Trophoblast cell (in vitro differentiated cells and primary cell): ENCODE measurements at regions not wholly inside any gene's neighbourhood (a gene's known extent, or its start where the extent isn't known, plus 50 kb on each side); places are given as distances from the start of the nearest gene placed in this dataset.
A peak's percentile ranks its signal among the peaks of the same experiment; 100 is the strongest.

Experiments used
- DNase-seq, 2 donors: peaks; one replicate each; pipeline ENCODE4 v3.0.0-alpha.2; 2016
- H2AFZ ChIP-seq: 2 replicates; pipeline ENCODE4 v1.6.1; 2013; ENCODE audit warnings: low read length, moderate library complexity, mild to moderate bottlenecking; ENCODE audit not compliant: insufficient read depth, poor library complexity
- H2AK5ac ChIP-seq: 2 replicates; pipeline ENCODE4 v1.6.1; 2013; ENCODE audit warnings: mild to moderate bottlenecking, low read length
- H2BK120ac ChIP-seq: 2 replicates; pipeline ENCODE4 v1.6.1; 2013; ENCODE audit warnings: low read length, mild to moderate bottlenecking, moderate library complexity; ENCODE audit not compliant: insufficient read depth, poor library complexity
- H2BK12ac ChIP-seq: 2 replicates; pipeline ENCODE4 v1.6.1; 2013; ENCODE audit warnings: mild to moderate bottlenecking, low read length, moderate library complexity
- H2BK5ac ChIP-seq: 2 replicates; pipeline ENCODE4 v1.6.1; 2013; ENCODE audit warnings: low read length, low read depth, moderate library complexity, mild to moderate bottlenecking; ENCODE audit not compliant: poor library complexity
- H3K14ac ChIP-seq: 2 replicates; pipeline ENCODE4 v1.6.1; 2013; ENCODE audit warnings: mild to moderate bottlenecking, low read length
- H3K18ac ChIP-seq: 2 replicates; pipeline ENCODE4 v1.6.1; 2013; ENCODE audit warnings: mild to moderate bottlenecking, low read length
- H3K23ac ChIP-seq: 2 replicates; pipeline ENCODE4 v1.6.1; 2013; ENCODE audit warnings: low read length
- H3K27ac ChIP-seq: 2 replicates; pipeline ENCODE4 v1.5.1; 2013; ENCODE audit warnings: low read depth, mild to moderate bottlenecking, inconsistent platforms, low read length, moderate library complexity
- H3K27me3 ChIP-seq: 2 replicates; pipeline ENCODE4 v1.6.1; 2013; ENCODE audit warnings: inconsistent platforms, mild to moderate bottlenecking, low read length, moderate library complexity; ENCODE audit not compliant: insufficient read depth
- H3K36me3 ChIP-seq, 2 experiments: 1 replicate in 1 of 2; 2 replicates in 1 of 2; pipeline ENCODE4 v1.6.1; 2013; ENCODE audit warnings: low read length in 2 of 2, mild to moderate bottlenecking in 2 of 2, moderate library complexity in 1 of 2; ENCODE audit not compliant: insufficient read depth in 2 of 2, control insufficient read depth in 1 of 2
- H3K4ac ChIP-seq: 2 replicates; pipeline ENCODE4 v1.6.1; 2013; ENCODE audit warnings: low read depth, mild to moderate bottlenecking, low read length, moderate library complexity
- H3K4me1 ChIP-seq, 2 experiments: 1 replicate in 1 of 2; 2 replicates in 1 of 2; pipeline ENCODE4 v1.6.1; 2013; ENCODE audit warnings: low read length in 2 of 2, mild to moderate bottlenecking in 2 of 2, moderate library complexity in 1 of 2; ENCODE audit not compliant: insufficient read depth in 2 of 2, control insufficient read depth in 1 of 2
- H3K4me2 ChIP-seq: 2 replicates; pipeline ENCODE4 v1.6.1; 2013; ENCODE audit warnings: inconsistent platforms, mild to moderate bottlenecking, low read length, moderate library complexity
- H3K4me3 ChIP-seq: 2 replicates; pipeline ENCODE4 v1.5.1; 2013; ENCODE audit warnings: mild to moderate bottlenecking, low read depth, low read length, inconsistent platforms
- H3K79me1 ChIP-seq: one replicate; pipeline ENCODE4 v1.6.1; 2013; ENCODE audit warnings: low read length
- H3K79me2 ChIP-seq: 2 replicates; pipeline ENCODE4 v1.6.1; 2013; ENCODE audit warnings: low read length, mild to moderate bottlenecking; ENCODE audit not compliant: control insufficient read depth, insufficient read depth, poor library complexity
- H3K9ac ChIP-seq: 2 replicates; pipeline ENCODE4 v1.6.1; 2013; ENCODE audit warnings: mild to moderate bottlenecking, low read length
- H3K9me3 ChIP-seq: 2 replicates; pipeline ENCODE4 v1.6.1; 2013; ENCODE audit warnings: low read depth, mild to moderate bottlenecking, control low read depth, inconsistent platforms, low read length; ENCODE audit not compliant: insufficient read depth
- H4K12ac ChIP-seq: 2 replicates; pipeline ENCODE4 v1.6.1; 2013; ENCODE audit warnings: low read depth, mild to moderate bottlenecking, low read length, moderate library complexity
- H4K8ac ChIP-seq: 2 replicates; pipeline ENCODE4 v1.6.1; 2013; ENCODE audit warnings: low read depth, mild to moderate bottlenecking, low read length, moderate library complexity
- H4K91ac ChIP-seq: one replicate; pipeline ENCODE4 v1.6.1; 2013; ENCODE audit warnings: low read depth, mild to moderate bottlenecking, low read length, moderate library complexity
- WGBS: extraction: QIAGEN DNeasy Blood & Tissue Kit; methylation state at CpG from one replicate; pipeline ENCODE4 v1.1.7; 2013; ENCODE audit warnings: missing lambda C conversion rate; ENCODE audit not compliant: insufficient read length, insufficient coverage; ENCODE audit errors: extremely low coverage; 5-methylcytosine and 5-hydroxymethylcytosine counted together

GRCh38 chr2:12415536-12415935 lies 301.2 kb upstream of the TRIB2 start:
- Histone ChIP-seq H4K91ac (no peak overlapping the region), H3K4ac (no peak overlapping the region), H3K79me1 (no peaks in the 10 kb centered on the region), H3K9ac (no peak overlapping the region), H3K36me3 (no peaks in the 10 kb centered on the region), H2AFZ (no peak overlapping the region), H3K14ac (no peak overlapping the region), H3K4me2 (no peak overlapping the region), H4K12ac (no peak overlapping the region), H3K9me3 (no peaks in the 10 kb centered on the region), H3K4me3 (no peak overlapping the region), H3K27ac (no peak overlapping the region), H4K8ac (no peak overlapping the region), H3K79me2 (no peaks in the 10 kb centered on the region), H2BK12ac (no peak overlapping the region), H2BK120ac (no peak overlapping the region), H3K23ac (no peak overlapping the region), H3K4me1 (peaks cover 2% of the 10 kb centered on the region in 2 experiments), H2AK5ac (no peak overlapping the region), H2BK5ac (no peak overlapping the region), H3K18ac (no peak overlapping the region), H3K27me3 (no peaks in the 10 kb centered on the region)
- DNase-seq = no peak
- no CpG with 5 or more reads among the region's 3 CpGs for WGBS

GRCh38 chr2:12416600-12416999 lies 300.1 kb upstream of the TRIB2 start:
- Histone ChIP-seq H3K79me2 (no peaks in the 10 kb centered on the region), H3K14ac (no peak overlapping the region), H2BK12ac (no peak overlapping the region), H3K4ac (no peak overlapping the region), H3K27me3 (no peaks in the 10 kb centered on the region), H3K4me1 (peaks cover 2% of the 10 kb centered on the region in 2 experiments), H3K27ac (no peak overlapping the region), H2AK5ac (no peak overlapping the region), H3K4me3 (no peak overlapping the region), H3K36me3 (no peaks in the 10 kb centered on the region), H4K8ac (no peak overlapping the region), H4K91ac (no peak overlapping the region), H4K12ac (no peak overlapping the region), H3K23ac (no peak overlapping the region), H2BK5ac (no peak overlapping the region), H3K18ac (no peak overlapping the region), H3K79me1 (no peaks in the 10 kb centered on the region), H2BK120ac (no peak overlapping the region), H3K9ac (no peak overlapping the region), H3K4me2 (no peak overlapping the region), H3K9me3 (no peaks in the 10 kb centered on the region), H2AFZ (no peak overlapping the region)
- DNase-seq = peak in 1 of 2 donors; percentile 6
- WGBS = no CpG with 5 or more reads among the region's 6 CpGs

- no peak overlapping the region for H3K14ac ChIP-seq
- no peak overlapping the region for H3K4ac ChIP-seq
- no peak overlapping the region for H4K12ac ChIP-seq
- no peak overlapping the region for H4K91ac ChIP-seq
- H3K27ac ChIP-seq = no peak overlapping the region
- H3K79me2 ChIP-seq = no peaks in the 10 kb centered on the region
- no peak overlapping the region for H4K8ac ChIP-seq
- H3K23ac ChIP-seq = no peak overlapping the region
- H2AK5ac ChIP-seq = no peak overlapping the region
- WGBS = no CpG with 5 or more reads among the region's 6 CpGs
- H3K4me2 ChIP-seq = no peak overlapping the region
- peaks cover 2% of the 10 kb centered on the region in 2 experiments for H3K4me1 ChIP-seq
- H3K9ac ChIP-seq = no peak overlapping the region
- no peaks in the 10 kb centered on the region for H3K36me3 ChIP-seq
- H2BK120ac ChIP-seq = no peak overlapping the region
- H3K9me3 ChIP-seq = no peaks in the 10 kb centered on the region
- H2BK12ac ChIP-seq = no peak overlapping the region
- H3K18ac ChIP-seq = no peak overlapping the region
- no peak overlapping the region for H2BK5ac ChIP-seq
- H2AFZ ChIP-seq = no peak overlapping the region
- H3K27me3 ChIP-seq = no peaks in the 10 kb centered on the region
- no peak overlapping the region for H3K4me3 ChIP-seq
- DNase-seq = no peak
- H3K79me1 ChIP-seq = no peaks in the 10 kb centered on the region
Measured at GRCh38 chr2:12417786-12418185, 298.9 kb upstream of the TRIB2 start.

- H4K8ac ChIP-seq = no peak overlapping the region
- H3K9me3 ChIP-seq = no peaks in the 10 kb centered on the region
- H3K4me1 ChIP-seq = no peaks in the 10 kb centered on the region
- no peaks in the 10 kb centered on the region for H3K27me3 ChIP-seq
- no CpG with 5 or more reads among the region's 3 CpGs for WGBS
- no peak overlapping the region for H3K4me2 ChIP-seq
- H3K36me3 ChIP-seq = no peaks in the 10 kb centered on the region
- no peak overlapping the region for H3K27ac ChIP-seq
- no peak overlapping the region for H2BK5ac ChIP-seq
- no peak overlapping the region for H3K23ac ChIP-seq
- H3K79me2 ChIP-seq = no peaks in the 10 kb centered on the region
- DNase-seq = no peak
- H3K4me3 ChIP-seq = no peak overlapping the region
- H3K14ac ChIP-seq = no peak overlapping the region
- no peaks in the 10 kb centered on the region for H3K79me1 ChIP-seq
- H4K91ac ChIP-seq = no peak overlapping the region
- no peak overlapping the region for H2BK12ac ChIP-seq
- no peak overlapping the region for H4K12ac ChIP-seq
- no peak overlapping the region for H3K4ac ChIP-seq
- H2BK120ac ChIP-seq = no peak overlapping the region
- no peak overlapping the region for H2AFZ ChIP-seq
- no peak overlapping the region for H3K9ac ChIP-seq
- H3K18ac ChIP-seq = no peak overlapping the region
- no peak overlapping the region for H2AK5ac ChIP-seq
Measured at GRCh38 chr2:12419803-12420202, 296.9 kb upstream of the TRIB2 start.
